SK-N-SH treated with all-trans-retinoic acid at 6 μM for 48 hours (cell line): ENCODE measurements at regions not wholly inside any gene's neighbourhood (a gene's known extent, or its start where the extent isn't known, plus 50 kb on each side); places are given as distances from the start of the nearest gene placed in this dataset.
"Not testable (repeated sequence)": the region's sequence is repeated elsewhere in the genome, so short reads cannot be mapped to it uniquely, and the experiment has no call there.

Experiments used
- ATAC-seq: fragments of 200-7000 bp; cut with Tn5 transposase; 3 replicates; pipeline ENCODE4 v1.9.1; 2020; ENCODE audit warnings: mild to moderate bottlenecking, moderate library complexity
- ARNTL ChIP-seq: fragments of 450-650 bp; formaldehyde crosslinking; IDR thresholded peaks from 2 replicates; pipeline ENCODE4 v1.5.0; 2020; ENCODE audit warnings: low read depth, mild to moderate bottlenecking, moderate library complexity, borderline replicate concordance
- BACH2 ChIP-seq: fragments of 250-450 bp; sonication (Bioruptor Pico); IDR thresholded peaks from 2 replicates; pipeline ENCODE4 v1.9.0; 2021; ENCODE audit warnings: mild to moderate bottlenecking, borderline replicate concordance
- CREB5 ChIP-seq: fragments of 250-450 bp; sonication (Bioruptor Pico); IDR thresholded peaks from 2 replicates; pipeline ENCODE4 v1.5.1; 2020; ENCODE audit warnings: low read depth, mild to moderate bottlenecking, moderate library complexity
- CSRNP3 ChIP-seq: fragments of 250-450 bp; sonication (Bioruptor Pico); IDR thresholded peaks from 2 replicates; pipeline ENCODE4 v1.5.1; 2021; ENCODE audit warnings: mild to moderate bottlenecking, moderate library complexity
- ESRRG ChIP-seq: fragments of 250-450 bp; sonication (Bioruptor Pico); IDR thresholded peaks from 2 replicates; pipeline ENCODE4 v1.6.1; 2021; ENCODE audit warnings: mild to moderate bottlenecking
- GLIS3 ChIP-seq: fragments of 250-450 bp; sonication (Bioruptor Pico); IDR thresholded peaks from 2 replicates; pipeline ENCODE4 v1.5.0; 2020; ENCODE audit warnings: mild to moderate bottlenecking, moderate library complexity
- ISL1 ChIP-seq: fragments of 250-450 bp; sonication (Bioruptor Pico); IDR thresholded peaks from 2 replicates; pipeline ENCODE4 v2.1.2; 2022; ENCODE audit warnings: mild to moderate bottlenecking, moderate library complexity
- OSR1 ChIP-seq: fragments of 250-450 bp; sonication (Bioruptor Pico); IDR thresholded peaks from 2 replicates; pipeline ENCODE4 v1.8.0; 2022; ENCODE audit warnings: moderate library complexity, mild to moderate bottlenecking, inconsistent platforms
- PATZ1 ChIP-seq: fragments of 250-450 bp; sonication (Bioruptor Pico); IDR thresholded peaks from 2 replicates; pipeline ENCODE4 v1.8.0; 2020; ENCODE audit warnings: mild to moderate bottlenecking, moderate library complexity, borderline replicate concordance
- PPARA ChIP-seq: fragments of 250-450 bp; sonication (Bioruptor Pico); IDR thresholded peaks from 2 replicates; pipeline ENCODE4 v1.5.0; 2020; ENCODE audit warnings: mild to moderate bottlenecking, borderline replicate concordance
- RARB ChIP-seq: fragments of 250-450 bp; sonication (Bioruptor Pico); IDR thresholded peaks from 2 replicates; pipeline ENCODE4 v1.8.0; 2021; ENCODE audit warnings: mild to moderate bottlenecking, moderate library complexity
- SNAI2 ChIP-seq: fragments of 250-450 bp; sonication (Bioruptor Pico); IDR thresholded peaks from 2 replicates; pipeline ENCODE4 v1.5.0; 2020; ENCODE audit warnings: mild to moderate bottlenecking, moderate library complexity
- TCF4 ChIP-seq: fragments of 250-450 bp; sonication (Bioruptor Pico); IDR thresholded peaks from 2 replicates; pipeline ENCODE4 v1.8.0; 2021; ENCODE audit warnings: mild to moderate bottlenecking, moderate library complexity, borderline replicate concordance
- TSHZ2 ChIP-seq: fragments of 250-450 bp; sonication (Bioruptor Pico); IDR thresholded peaks from 2 replicates; pipeline ENCODE4 v1.5.0; 2020; ENCODE audit warnings: mild to moderate bottlenecking, moderate library complexity
- ZC3H10 ChIP-seq: fragments of 250-450 bp; sonication (Bioruptor Pico); IDR thresholded peaks from 2 replicates; pipeline ENCODE4 v1.5.1; 2021; ENCODE audit warnings: mild to moderate bottlenecking, moderate library complexity
- ZFP3 ChIP-seq: fragments of 250-450 bp; sonication (Bioruptor Pico); IDR thresholded peaks from 2 replicates; pipeline ENCODE4 v1.5.0; 2020; ENCODE audit warnings: mild to moderate bottlenecking, moderate library complexity
- ZFP30 ChIP-seq: fragments of 450-650 bp; formaldehyde crosslinking; IDR thresholded peaks from 2 replicates; pipeline ENCODE4 v1.5.0; 2022; ENCODE audit warnings: mild to moderate bottlenecking, moderate library complexity
- ZNF565 ChIP-seq: fragments of 450-650 bp; formaldehyde crosslinking; conservative IDR thresholded peaks from 2 replicates; pipeline ENCODE4 v1.5.0; 2020; ENCODE audit warnings: low read depth, mild to moderate bottlenecking, moderate library complexity
- ZNF70 ChIP-seq: fragments of 450-650 bp; formaldehyde crosslinking; IDR thresholded peaks from 2 replicates; pipeline ENCODE4 v1.5.0; 2020; ENCODE audit warnings: mild to moderate bottlenecking, moderate library complexity
- ZNF8 ChIP-seq: fragments of 450-650 bp; formaldehyde crosslinking; IDR thresholded peaks from 2 replicates; pipeline ENCODE4 v1.5.0; 2020; ENCODE audit warnings: mild to moderate bottlenecking, moderate library complexity
- TF ChIP-seq, protein P1 (sequence below): fragments of 250-450 bp; sonication (Bioruptor Pico); IDR thresholded peaks from 2 replicates; pipeline ENCODE4 v1.8.0; 2021; ENCODE audit warnings: low read depth, mild to moderate bottlenecking, moderate library complexity, borderline replicate concordance

DNA sequence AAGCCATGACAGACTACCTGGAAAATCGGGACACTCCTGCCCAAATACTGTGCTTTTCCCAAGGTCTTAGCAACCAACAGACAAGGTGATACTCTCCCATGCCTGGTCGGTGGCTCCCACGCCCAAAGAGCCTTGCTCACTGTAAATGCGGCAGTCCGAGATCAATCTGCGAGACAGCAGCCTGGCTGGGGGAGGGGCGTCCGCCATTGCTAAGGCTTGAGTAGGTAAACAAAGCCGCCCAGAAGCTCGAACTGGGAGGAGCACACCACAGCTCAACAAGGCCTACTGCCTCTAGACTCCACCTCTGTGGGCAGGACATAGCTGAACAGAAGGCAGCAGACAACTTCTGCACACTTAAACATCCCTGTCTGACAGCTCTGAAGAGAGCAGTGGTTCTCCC, 272.1 kb upstream of the CCNG1 start:
- TF ChIP-seq CREB5 (CRISPR knock-in tag) (no peak), CSRNP3 (CRISPR knock-in tag) (no peak), ISL1 (CRISPR knock-in tag) (no peak), OSR1 (no peak), PATZ1 (CRISPR knock-in tag) (no peak), BACH2 (CRISPR knock-in tag) (no peak), ZNF565 (CRISPR knock-in tag) (no peak), RARB (CRISPR knock-in tag) (no peak), ZFP3 (CRISPR knock-in tag) (no peak), ZC3H10 (no peak), GLIS3 (no peak), TCF4 (CRISPR knock-in tag) (no peak), ZNF70 (CRISPR knock-in tag) (no peak), ARNTL (no peak), PPARA (CRISPR knock-in tag) (no peak), ZNF8 (CRISPR knock-in tag) (no peak)
- TF ChIP-seq, protein P1, sequence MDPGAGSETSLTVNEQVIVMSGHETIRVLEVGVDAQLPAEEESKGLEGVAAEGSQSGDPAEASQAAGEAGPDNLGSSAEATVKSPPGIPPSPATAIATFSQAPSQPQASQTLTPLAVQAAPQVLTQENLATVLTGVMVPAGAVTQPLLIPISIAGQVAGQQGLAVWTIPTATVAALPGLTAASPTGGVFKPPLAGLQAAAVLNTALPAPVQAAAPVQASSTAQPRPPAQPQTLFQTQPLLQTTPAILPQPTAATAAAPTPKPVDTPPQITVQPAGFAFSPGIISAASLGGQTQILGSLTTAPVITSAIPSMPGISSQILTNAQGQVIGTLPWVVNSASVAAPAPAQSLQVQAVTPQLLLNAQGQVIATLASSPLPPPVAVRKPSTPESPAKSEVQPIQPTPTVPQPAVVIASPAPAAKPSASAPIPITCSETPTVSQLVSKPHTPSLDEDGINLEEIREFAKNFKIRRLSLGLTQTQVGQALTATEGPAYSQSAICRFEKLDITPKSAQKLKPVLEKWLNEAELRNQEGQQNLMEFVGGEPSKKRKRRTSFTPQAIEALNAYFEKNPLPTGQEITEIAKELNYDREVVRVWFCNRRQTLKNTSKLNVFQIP (CRISPR knock-in tag): no peak
- ATAC-seq: no peak

- not testable (repeated sequence) for ATAC-seq
These were observed 267.2 kb upstream of the CCNG1 start for GRCh38 chr5:163170161-163170560.

DNA sequence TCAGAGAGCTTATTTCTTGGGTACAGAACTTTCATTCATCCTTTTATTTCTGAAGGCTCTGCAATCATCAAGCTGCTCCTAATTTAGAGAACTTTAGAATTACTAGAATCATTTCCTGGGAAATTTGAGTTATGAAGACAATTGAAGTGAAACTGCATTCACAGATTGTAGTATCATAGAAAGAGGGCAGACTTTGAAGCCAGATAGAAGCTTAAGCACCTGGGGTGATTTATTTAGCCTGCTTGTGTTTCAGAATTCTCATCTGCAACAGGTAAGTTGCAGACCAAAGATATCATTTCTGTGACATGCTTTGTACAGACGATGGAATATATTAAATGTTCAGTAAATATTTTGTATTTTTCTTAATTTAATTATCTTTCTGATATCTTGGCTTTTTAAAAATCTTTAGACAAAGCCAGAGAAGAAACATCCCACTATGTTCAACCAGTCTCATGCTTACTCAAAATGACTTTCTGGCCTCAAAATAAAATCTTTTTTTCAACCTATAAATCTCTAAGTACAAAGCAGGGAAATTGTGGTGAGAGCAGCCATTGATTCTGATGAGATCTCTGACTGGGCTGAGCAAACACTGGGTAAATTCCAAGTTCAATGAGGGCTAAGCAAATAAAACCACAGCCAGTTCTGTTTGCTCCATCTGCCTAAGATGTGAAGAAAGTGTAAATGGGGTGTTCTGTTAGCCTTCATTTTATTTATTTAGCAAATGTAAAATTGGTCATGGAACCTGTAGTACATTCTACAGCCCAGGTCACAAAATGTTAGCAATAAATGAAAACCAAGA, 264.7 kb upstream of the CCNG1 start:
- no peak for TF ChIP-seq CSRNP3 (CRISPR knock-in tag)
- no peak for TF ChIP-seq GLIS3
- TF ChIP-seq PATZ1 (CRISPR knock-in tag): no peak
- TF ChIP-seq TSHZ2 (CRISPR knock-in tag): no peak
- TF ChIP-seq ZC3H10: no peak
- TF ChIP-seq SNAI2 (CRISPR knock-in tag): no peak
- no peak for TF ChIP-seq ZNF8 (CRISPR knock-in tag)
- no peak for TF ChIP-seq BACH2 (CRISPR knock-in tag)
- TF ChIP-seq ESRRG: no peak
- TF ChIP-seq TCF4 (CRISPR knock-in tag): no peak
- no peak for TF ChIP-seq ZFP3 (CRISPR knock-in tag)
- no peak for TF ChIP-seq RARB (CRISPR knock-in tag)
- TF ChIP-seq ZNF565 (CRISPR knock-in tag): no peak
- no peak for TF ChIP-seq ZFP30
- no peak for ATAC-seq
